SKM-1 treated with dmso at 0.1 percent for 144 hours (cell line): ENCODE measurements at regions not wholly inside any gene's neighbourhood (a gene's known extent, or its start where the extent isn't known, plus 50 kb on each side); places are given as distances from the start of the nearest gene placed in this dataset.
"Not testable (repeated sequence)": the region's sequence is repeated elsewhere in the genome, so short reads cannot be mapped to it uniquely, and the experiment has no call there.

Experiments used
- DNase-seq: peaks from one replicate; lab custom pipeline; 2025; ENCODE audit not compliant: unreplicated experiment; lab: John Stamatoyannopoulos, UW

- DNase-seq: no peak
Measured at GRCh38 chr2:53127061-53127650, 640.4 kb upstream of the CHAC2 start.

DNA sequence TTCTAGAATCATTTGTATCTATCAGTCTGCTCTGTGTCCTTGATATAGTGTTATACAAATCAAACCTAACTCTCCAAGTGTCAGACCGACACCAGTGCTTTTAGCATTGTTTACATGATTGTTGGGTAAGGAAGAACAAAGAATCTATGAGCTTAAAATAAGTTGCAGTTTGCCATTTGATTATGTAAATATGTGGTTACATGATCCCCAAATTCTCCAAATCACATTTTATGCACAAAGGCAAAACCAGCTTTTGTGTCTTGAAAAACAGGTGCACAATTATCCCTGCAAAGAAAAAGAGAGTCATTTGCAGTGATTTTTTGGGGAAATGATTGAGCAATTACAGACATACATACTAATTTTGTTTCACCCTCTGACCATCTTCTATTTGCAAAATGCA lies 652.6 kb upstream of the CHAC2 start:
- DNase-seq: no peak

DNA sequence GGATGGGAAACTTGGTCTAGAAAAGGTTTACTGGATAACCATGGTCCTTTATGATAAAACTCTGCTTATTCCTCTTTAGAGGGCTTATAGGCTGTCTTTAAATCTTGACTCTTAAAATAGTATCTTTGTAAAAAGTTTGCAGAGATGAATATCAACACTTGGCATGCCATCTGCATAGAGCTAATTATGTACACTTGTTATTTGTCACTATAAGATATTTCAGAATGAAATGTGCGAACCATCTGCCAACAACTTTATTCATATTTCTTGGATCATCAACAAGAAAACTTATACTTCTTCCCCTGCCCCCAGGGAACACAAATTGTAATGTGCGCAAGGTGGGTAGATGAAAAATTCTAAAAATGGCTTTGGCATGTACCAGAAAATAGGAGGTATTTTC lies 653.0 kb upstream of the CHAC2 start:
- DNase-seq: no peak

- DNase-seq: not testable (repeated sequence)
Measured at GRCh38 chr2:53112408-53112807, 655.2 kb upstream of the CHAC2 start.

GRCh38 chr2:53111406-53111805 lies 656.2 kb upstream of the CHAC2 start:
- DNase-seq: no peak

DNA sequence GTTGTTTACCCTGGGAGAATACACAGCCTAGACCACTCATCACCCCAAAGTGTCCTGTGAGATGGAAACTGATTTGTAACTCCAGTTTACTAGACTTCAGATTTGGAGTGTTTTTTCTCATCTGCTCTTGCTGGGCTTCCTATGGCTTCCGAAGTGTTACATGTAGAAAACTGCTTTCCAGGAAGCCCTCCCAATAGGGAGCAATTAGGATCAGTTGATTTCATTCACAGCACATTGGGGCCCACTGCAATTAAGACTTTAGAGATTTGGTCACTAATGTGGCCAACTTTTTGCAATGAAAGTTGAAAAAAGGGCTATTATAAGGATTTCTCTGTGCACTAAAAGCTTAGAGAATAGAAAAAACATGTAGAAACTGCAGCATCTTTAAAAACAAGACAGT lies 656.6 kb upstream of the CHAC2 start:
- DNase-seq: no peak

DNA sequence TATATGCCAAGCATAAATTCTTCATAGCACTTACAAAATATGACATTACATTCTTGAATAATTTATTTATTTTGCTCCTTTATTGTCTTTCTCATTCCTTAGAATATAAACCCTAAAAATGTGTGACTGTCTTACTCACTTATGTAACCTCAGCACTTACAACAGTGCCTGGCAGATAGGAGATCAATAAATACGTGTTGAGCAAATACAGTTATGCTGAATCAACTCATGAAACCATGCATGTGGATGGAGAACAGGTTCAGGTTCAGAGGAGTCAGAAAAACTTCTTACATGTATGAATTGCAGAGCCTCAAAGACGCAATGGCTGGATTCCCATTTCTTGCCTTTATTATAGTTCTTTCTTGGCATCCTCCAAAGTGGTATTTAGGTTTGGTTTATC lies 659.4 kb upstream of the CHAC2 start:
- DNase-seq: no peak

DNA sequence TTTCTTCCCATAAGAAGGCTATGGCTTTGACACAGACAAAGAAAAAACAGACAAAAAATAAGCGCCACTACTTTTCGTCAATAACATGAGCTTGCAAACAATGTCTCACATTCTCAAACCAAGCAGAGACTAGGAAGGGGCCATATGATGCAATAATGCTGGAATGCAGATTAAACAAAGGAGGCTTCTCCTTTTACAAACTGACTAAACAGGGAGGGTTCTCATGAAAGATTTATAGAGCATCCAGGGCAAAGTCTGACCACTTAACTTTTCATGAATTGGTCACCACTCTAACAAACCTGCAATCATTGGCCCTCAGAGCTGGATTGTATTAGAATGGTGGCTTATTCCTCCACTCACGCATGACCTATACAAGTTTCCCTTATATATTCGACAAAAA lies 663.3 kb upstream of the CHAC2 start:
- no peak for DNase-seq

GRCh38 chr2:53103679-53104078 lies 663.9 kb upstream of the CHAC2 start:
- no peak for DNase-seq

GRCh38 chr2:53098696-53099078 lies 668.9 kb upstream of the CHAC2 start:
- DNase-seq: no peak

- DNase-seq: no peak
Measured at GRCh38 chr2:53096351-53096750, 671.3 kb upstream of the CHAC2 start.

- no peak for DNase-seq
Measured at GRCh38 chr2:53095664-53096063, 671.9 kb upstream of the CHAC2 start.

DNA sequence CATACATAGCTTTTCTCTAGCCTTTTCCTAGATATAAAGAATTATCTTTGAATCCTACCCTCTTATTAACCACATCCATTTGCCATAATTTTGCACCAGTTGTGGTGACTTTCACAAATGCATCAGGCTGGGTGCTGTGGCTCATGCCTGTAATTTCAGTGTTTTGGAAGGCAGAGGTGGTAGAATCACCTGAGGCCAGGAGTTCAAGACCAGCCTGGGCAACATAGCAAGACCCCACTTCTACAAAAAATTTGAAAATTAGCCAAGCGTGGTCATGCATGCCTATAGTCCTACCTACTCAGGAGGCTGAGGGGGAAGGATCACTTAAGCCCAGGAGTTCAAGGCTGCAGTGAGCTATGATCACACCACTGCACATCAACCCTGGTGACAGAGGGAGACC lies 672.4 kb upstream of the CHAC2 start:
- no peak for DNase-seq

- no peak for DNase-seq
Measured at GRCh38 chr2:53093355-53093754, 674.2 kb upstream of the CHAC2 start.

GRCh38 chr2:53091183-53091582 lies 676.4 kb upstream of the CHAC2 start:
- no peak for DNase-seq

DNA sequence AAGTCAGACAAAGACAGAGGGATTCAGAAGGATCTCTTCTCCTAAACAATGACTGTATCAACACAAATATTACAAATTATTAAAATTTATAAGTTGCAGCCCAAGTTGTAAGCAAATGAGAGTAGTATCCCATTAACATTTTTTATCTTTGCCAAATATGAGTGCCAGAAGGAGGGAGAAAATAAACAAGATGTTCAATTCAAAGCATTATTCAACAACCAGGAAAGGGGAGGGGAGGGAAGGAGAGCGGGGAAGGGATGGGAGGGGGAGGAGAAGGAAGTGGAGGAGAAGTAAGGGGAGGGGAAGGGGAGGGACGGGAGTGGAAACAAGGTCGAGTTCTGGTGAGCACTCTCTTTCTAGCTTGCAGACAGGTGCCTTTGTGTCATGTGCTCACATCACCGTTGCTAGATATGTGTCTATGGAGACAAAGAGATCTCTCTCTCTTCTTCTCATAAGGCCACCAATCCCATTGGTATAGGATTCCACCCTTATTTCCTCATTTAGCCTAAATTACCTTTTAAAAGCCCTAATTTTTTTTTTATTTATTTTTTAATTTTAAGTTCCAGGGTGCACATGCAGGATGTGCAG lies 679.6 kb upstream of the CHAC2 start:
- DNase-seq: no peak

- DNase-seq: no peak
Measured at GRCh38 chr2:53087262-53087873, 680.2 kb upstream of the CHAC2 start.

GRCh38 chr2:53077413-53077812 lies 690.2 kb upstream of the CHAC2 start:
- DNase-seq: no peak

GRCh38 chr2:53075760-53076159 lies 691.8 kb upstream of the CHAC2 start:
- DNase-seq: no peak

DNA sequence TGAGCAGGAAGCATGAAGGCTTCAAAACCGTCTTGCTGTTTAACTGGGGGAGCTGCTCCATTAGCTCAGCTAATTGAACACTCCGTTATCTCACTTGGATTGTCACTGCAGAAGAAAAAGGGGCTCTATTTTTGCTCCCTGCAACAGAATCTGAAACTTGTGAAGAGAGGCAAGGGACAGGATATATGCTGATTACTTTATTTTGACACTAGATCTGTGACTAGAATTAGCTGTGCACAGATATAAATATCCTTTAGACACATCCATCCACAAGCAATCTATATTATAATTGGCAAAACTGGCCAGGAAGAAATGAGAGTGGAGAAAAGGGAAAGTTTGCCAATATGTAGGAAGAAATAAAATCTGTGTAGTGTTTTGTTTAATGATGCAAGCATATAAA lies 700.1 kb upstream of the CHAC2 start:
- DNase-seq: no peak

- DNase-seq: no peak
Measured at GRCh38 chr2:53067056-53067455, 700.5 kb upstream of the CHAC2 start.

GRCh38 chr2:53064154-53064553 lies 703.5 kb upstream of the CHAC2 start:
- no peak for DNase-seq

GRCh38 chr2:53058526-53058925 lies 709.1 kb upstream of the CHAC2 start:
- no peak for DNase-seq
